ENCODE measurements at regions not wholly inside any gene's neighbourhood (a gene's known extent, or its start where the extent isn't known, plus 50 kb on each side); places are given as distances from the start of the nearest gene placed in this dataset.

GRCh38 chr10:129396021-129396722 is 70.9 kb upstream of the MGMT start:
- Histone ChIP-seq H3K27me3 (ENCODE audit: control insufficient read depth, insufficient read depth, low read length) (no peaks in the 10 kb centered on the region), H3K36me3 (ENCODE audit: control insufficient read depth, insufficient read depth, low read length) (no peaks in the 10 kb centered on the region), H3K4me3 (ENCODE audit: low read depth, low read length) (no peak overlapping the region)
- FAIRE-seq: no peak
- DNase-seq (ENCODE audit: low read depth): no peak
- TF ChIP-seq, protein P1, sequence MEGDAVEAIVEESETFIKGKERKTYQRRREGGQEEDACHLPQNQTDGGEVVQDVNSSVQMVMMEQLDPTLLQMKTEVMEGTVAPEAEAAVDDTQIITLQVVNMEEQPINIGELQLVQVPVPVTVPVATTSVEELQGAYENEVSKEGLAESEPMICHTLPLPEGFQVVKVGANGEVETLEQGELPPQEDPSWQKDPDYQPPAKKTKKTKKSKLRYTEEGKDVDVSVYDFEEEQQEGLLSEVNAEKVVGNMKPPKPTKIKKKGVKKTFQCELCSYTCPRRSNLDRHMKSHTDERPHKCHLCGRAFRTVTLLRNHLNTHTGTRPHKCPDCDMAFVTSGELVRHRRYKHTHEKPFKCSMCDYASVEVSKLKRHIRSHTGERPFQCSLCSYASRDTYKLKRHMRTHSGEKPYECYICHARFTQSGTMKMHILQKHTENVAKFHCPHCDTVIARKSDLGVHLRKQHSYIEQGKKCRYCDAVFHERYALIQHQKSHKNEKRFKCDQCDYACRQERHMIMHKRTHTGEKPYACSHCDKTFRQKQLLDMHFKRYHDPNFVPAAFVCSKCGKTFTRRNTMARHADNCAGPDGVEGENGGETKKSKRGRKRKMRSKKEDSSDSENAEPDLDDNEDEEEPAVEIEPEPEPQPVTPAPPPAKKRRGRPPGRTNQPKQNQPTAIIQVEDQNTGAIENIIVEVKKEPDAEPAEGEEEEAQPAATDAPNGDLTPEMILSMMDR (IDR thresholded peaks at IDR 0.05; ENCODE audit: insufficient read depth, low read length, severe bottlenecking): no peak

DNA sequence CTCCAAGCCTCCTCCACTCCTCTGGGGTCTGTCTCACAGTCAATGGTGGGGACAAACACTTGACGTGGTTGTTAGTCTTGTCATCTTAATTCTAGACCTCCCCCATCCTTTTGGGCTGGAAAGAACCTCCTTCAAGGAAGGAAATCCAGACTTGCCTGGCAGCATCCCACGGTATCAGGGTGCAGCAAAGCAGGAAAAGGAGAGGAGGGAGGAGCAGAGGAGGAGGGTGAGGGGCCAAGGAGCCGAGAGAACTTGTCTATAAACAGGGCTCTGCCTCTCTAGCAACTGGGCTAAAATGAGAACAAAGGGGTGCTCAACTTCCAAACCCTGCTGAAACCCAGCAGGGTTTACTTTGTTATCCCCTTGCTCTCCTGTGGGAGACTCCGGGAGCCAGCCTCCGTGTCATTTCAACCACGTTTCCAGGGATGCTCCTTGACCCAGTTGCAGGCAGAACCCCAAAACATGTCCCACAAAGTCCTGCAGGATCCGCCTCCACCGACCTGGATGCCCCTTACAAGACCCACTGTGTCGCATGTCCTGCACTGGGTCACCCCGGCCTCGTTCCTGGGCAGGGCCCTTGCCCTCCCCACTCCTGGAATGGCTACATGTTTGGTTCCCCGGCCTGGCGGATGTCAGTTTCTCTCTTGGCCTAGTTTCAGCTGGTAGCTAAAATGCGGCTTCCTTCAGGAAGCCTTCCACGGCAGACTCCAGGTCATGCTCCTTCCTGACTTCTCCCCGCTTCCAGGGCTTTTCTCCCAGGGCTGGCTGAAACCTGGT is 69.7 kb upstream of the MGMT start:
- FAIRE-seq (no peak), DNase-seq (ENCODE audit: low read depth) (no peak)
- no peaks in the 10 kb centered on the region for H3K27me3 ChIP-seq (ENCODE audit: control insufficient read depth, insufficient read depth, low read length)
- no peaks in the 10 kb centered on the region for H3K36me3 ChIP-seq (ENCODE audit: control insufficient read depth, insufficient read depth, low read length)
- TF ChIP-seq, protein P1 (IDR thresholded peaks at IDR 0.05; ENCODE audit: insufficient read depth, low read length, severe bottlenecking): no peak
- H3K4me3 ChIP-seq (ENCODE audit: low read depth, low read length): no peak overlapping the region

- Histone ChIP-seq H3K36me3 (ENCODE audit: control insufficient read depth, insufficient read depth, low read length) (no peaks in the 10 kb centered on the region), H3K4me3 (ENCODE audit: low read depth, low read length) (no peak overlapping the region), H3K27me3 (ENCODE audit: control insufficient read depth, insufficient read depth, low read length) (no peaks in the 10 kb centered on the region)
- TF ChIP-seq, protein P1 (IDR thresholded peaks at IDR 0.05; ENCODE audit: insufficient read depth, low read length, severe bottlenecking): no peak
- FAIRE-seq (no peak), DNase-seq (ENCODE audit: low read depth) (no peak)
Observed at GRCh38 chr10:129398711-129399141, 68.3 kb upstream of the MGMT start.

GRCh38 chr10:129400426-129400825 is 66.6 kb upstream of the MGMT start:
- Histone ChIP-seq H3K36me3 (ENCODE audit: control insufficient read depth, insufficient read depth, low read length) (no peaks in the 10 kb centered on the region), H3K27me3 (ENCODE audit: control insufficient read depth, insufficient read depth, low read length) (no peaks in the 10 kb centered on the region), H3K4me3 (ENCODE audit: low read depth, low read length) (no peak overlapping the region)
- TF ChIP-seq, protein P1 (IDR thresholded peaks at IDR 0.05; ENCODE audit: insufficient read depth, low read length, severe bottlenecking): no peak
- DNase-seq (ENCODE audit: low read depth) (no peak), FAIRE-seq (no peak)

DNA sequence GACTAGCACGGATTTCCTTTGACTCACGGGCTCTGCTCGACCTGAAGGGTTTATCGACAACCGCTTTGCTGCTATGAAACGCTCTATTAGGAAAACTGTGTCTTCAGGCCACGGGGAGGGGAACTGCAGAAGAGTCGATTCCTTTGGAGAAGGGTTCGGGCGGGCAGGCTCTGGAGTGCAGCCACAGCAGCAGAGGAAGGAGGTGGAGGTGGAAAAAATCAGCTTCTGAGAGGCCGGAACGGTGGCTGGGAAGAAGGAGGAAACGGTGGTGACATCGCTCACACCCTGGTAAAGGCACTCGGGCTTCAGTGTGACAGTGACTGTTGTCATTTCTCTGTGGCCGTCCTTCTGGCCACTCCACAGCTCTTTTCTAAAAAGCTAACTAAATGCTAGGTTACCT is 64.6 kb upstream of the MGMT start:
- FAIRE-seq: no peak
- Histone ChIP-seq H3K4me3 (ENCODE audit: low read depth, low read length) (no peak overlapping the region), H3K27me3 (ENCODE audit: control insufficient read depth, insufficient read depth, low read length) (no peaks in the 10 kb centered on the region), H3K36me3 (ENCODE audit: control insufficient read depth, insufficient read depth, low read length) (no peaks in the 10 kb centered on the region)
- no peak for DNase-seq (ENCODE audit: low read depth)
- TF ChIP-seq, protein P1 (IDR thresholded peaks at IDR 0.05; ENCODE audit: insufficient read depth, low read length, severe bottlenecking): no peak

Data from bronchial epithelial cell (primary cell).